ENCODE measurements at regions not wholly inside any gene's neighbourhood (a gene's known extent, or its start where the extent isn't known, plus 50 kb on each side); places are given as distances from the start of the nearest gene placed in this dataset.

- no peak for ATAC-seq
- Histone ChIP-seq H3K27me3 (peaks cover 16% of the 10 kb centered on the region), H3K4me3 (no peak overlapping the region), H3K36me3 (no peaks in the 10 kb centered on the region), H3K4me1 (no peaks in the 10 kb centered on the region), H3K27ac (no peak overlapping the region), H3K9me3 (no peaks in the 10 kb centered on the region)
- no peak for TF ChIP-seq POLR2AphosphoS5 (IDR thresholded peaks at IDR 0.05)
- TF ChIP-seq POLR2A (IDR thresholded peaks at IDR 0.05), result no peak
- no peak for TF ChIP-seq EP300 (IDR thresholded peaks at IDR 0.05)
- no peak for TF ChIP-seq CTCF (IDR thresholded peaks at IDR 0.05)
- WGBS, 2 donors (ENCODE audit: low coverage in 1 of 2), result 83 to 100% methylated on average over 1 to 3 of the region's 6 CpGs
Observed at GRCh38 chr5:178785999-178786398, 55.5 kb upstream of the ZNF354A start.

- H3K27ac ChIP-seq, result no peak overlapping the region
- no peak for ATAC-seq
- TF ChIP-seq EP300 (IDR thresholded peaks at IDR 0.05) (no peak), POLR2A (IDR thresholded peaks at IDR 0.05) (no peak), POLR2AphosphoS5 (IDR thresholded peaks at IDR 0.05) (no peak)
- no peaks in the 10 kb centered on the region for H3K9me3 ChIP-seq
- H3K36me3 ChIP-seq, result no peaks in the 10 kb centered on the region
- WGBS, 2 donors (ENCODE audit: low coverage in 1 of 2), result 100% methylated on average over 2 of the region's 2 CpGs; no CpG with 5 or more reads in 1 of the 2 donors
- H3K4me3 ChIP-seq, result no peak overlapping the region
- no peaks in the 10 kb centered on the region for H3K4me1 ChIP-seq
- peaks cover 23% of the 10 kb centered on the region for H3K27me3 ChIP-seq
Observed at GRCh38 chr5:178784391-178784790, 53.9 kb upstream of the ZNF354A start.

- ATAC-seq, result no peak
Observed at GRCh38 chr5:178781936-178782335, 51.5 kb upstream of the ZNF354A start.

GRCh38 chr5:178780581-178781498 is 50.4 kb upstream of the ZNF354A start:
- Histone ChIP-seq H3K27ac (no peak overlapping the region), H3K27me3 (peaks cover 23% of the 10 kb centered on the region), H3K9me3 (no peaks in the 10 kb centered on the region), H3K4me1 (no peaks in the 10 kb centered on the region), H3K36me3 (no peaks in the 10 kb centered on the region), H3K4me3 (no peak overlapping the region)
- WGBS, 2 donors (ENCODE audit: low coverage in 1 of 2), result 76 to 79% methylated on average over 15 to 18 of the region's 27 CpGs
- no peak for ATAC-seq
- TF ChIP-seq POLR2A (IDR thresholded peaks at IDR 0.05) (no peak), POLR2AphosphoS5 (IDR thresholded peaks at IDR 0.05) (no peak), EP300 (IDR thresholded peaks at IDR 0.05) (no peak), CTCF (IDR thresholded peaks at IDR 0.05) (no peak)

More at GRCh38 chr5:178781936-178782335, 51.5 kb upstream of the ZNF354A start:
- Histone ChIP-seq H3K27ac (no peak overlapping the region), H3K9me3 (no peaks in the 10 kb centered on the region), H3K4me3 (no peak overlapping the region), H3K27me3 (peaks cover 23% of the 10 kb centered on the region), H3K36me3 (no peaks in the 10 kb centered on the region), H3K4me1 (no peaks in the 10 kb centered on the region)
- 77 to 80% methylated on average over 3 to 11 of the region's 14 CpGs for WGBS, 2 donors (ENCODE audit: low coverage in 1 of 2)
- TF ChIP-seq EP300 (IDR thresholded peaks at IDR 0.05) (no peak), POLR2AphosphoS5 (IDR thresholded peaks at IDR 0.05) (no peak), POLR2A (IDR thresholded peaks at IDR 0.05) (no peak), CTCF (IDR thresholded peaks at IDR 0.05) (no peak)
